T-helper 2 cell treated with Interferon-gamma antibody and Interleukin-4, amounts not matched to agents 5 μg/mL and 100 μg/mL, for 36 hours (primary cell): ENCODE measurements at regions not wholly inside any gene's neighbourhood (a gene's known extent, or its start where the extent isn't known, plus 50 kb on each side); places are given as distances from the start of the nearest gene placed in this dataset.

Experiments used
- DNase-seq: peaks from one replicate; pipeline ENCODE4 v3.0.0; 2021; ENCODE audit warnings: low spot score
- H3K27ac Mint-ChIP-seq: one replicate; pipeline ENCODE4 v1.8.0; 2021; ENCODE audit warnings: mild to moderate bottlenecking, mixed read lengths
- H3K27me3 Mint-ChIP-seq: one replicate; pipeline ENCODE4 v1.8.0; 2021; ENCODE audit warnings: low read depth, mixed read lengths
- H3K36me3 Mint-ChIP-seq: one replicate; pipeline ENCODE4 v1.8.0; 2021; ENCODE audit warnings: low read depth, mixed read lengths
- H3K4me1 Mint-ChIP-seq: one replicate; pipeline ENCODE4 v1.8.0; 2021; ENCODE audit warnings: low read depth, mixed read lengths
- H3K4me3 Mint-ChIP-seq: one replicate; pipeline ENCODE4 v1.8.0; 2022; ENCODE audit warnings: mild to moderate bottlenecking, moderate library complexity, mixed read lengths
- H3K9me3 Mint-ChIP-seq: one replicate; pipeline ENCODE4 v1.8.0; 2021; ENCODE audit warnings: mixed read lengths

GRCh38 chr5:124645396-124645795, 101.0 kb downstream of the ZNF608 start:
- H3K4me3 Mint-ChIP-seq = no peak overlapping the region

GRCh38 chr5:124644582-124644981, 101.9 kb downstream of the ZNF608 start:
- Mint-ChIP-seq H3K27me3 (peaks cover 71% of the 10 kb centered on the region), H3K27ac (no peak overlapping the region), H3K9me3 (peaks cover 3% of the 10 kb centered on the region), H3K4me3 (no peak overlapping the region), H3K4me1 (peaks cover 9% of the 10 kb centered on the region), H3K36me3 (no peaks in the 10 kb centered on the region)
- no peak for DNase-seq

More at GRCh38 chr5:124645396-124645795, 101.0 kb downstream of the ZNF608 start:
- no peak for DNase-seq
- Mint-ChIP-seq H3K9me3 (peaks cover 7% of the 10 kb centered on the region), H3K27ac (no peak overlapping the region), H3K4me1 (peaks cover 17% of the 10 kb centered on the region), H3K36me3 (no peaks in the 10 kb centered on the region), H3K27me3 (peaks cover 76% of the 10 kb centered on the region)

- Mint-ChIP-seq H3K36me3 (no peaks in the 10 kb centered on the region), H3K27ac (no peak overlapping the region), H3K27me3 (peaks cover 71% of the 10 kb centered on the region), H3K4me1 (peaks cover 5% of the 10 kb centered on the region), H3K4me3 (no peak overlapping the region), H3K9me3 (no peaks in the 10 kb centered on the region)
- no peak for DNase-seq
These were observed 102.3 kb downstream of the ZNF608 start for GRCh38 chr5:124644138-124644537.

GRCh38 chr5:124643336-124643735, 103.1 kb downstream of the ZNF608 start:
- H3K27ac Mint-ChIP-seq = no peak overlapping the region
- no peak for DNase-seq
- H3K27me3 Mint-ChIP-seq = peaks cover 65% of the 10 kb centered on the region
- no peak overlapping the region for H3K4me3 Mint-ChIP-seq
- peaks cover 2% of the 10 kb centered on the region for H3K4me1 Mint-ChIP-seq
- no peaks in the 10 kb centered on the region for H3K9me3 Mint-ChIP-seq
- H3K36me3 Mint-ChIP-seq = no peaks in the 10 kb centered on the region

- Mint-ChIP-seq H3K4me3 (no peak overlapping the region), H3K4me1 (peaks cover under 1% of the 10 kb centered on the region), H3K27me3 (peaks cover 53% of the 10 kb centered on the region), H3K9me3 (no peaks in the 10 kb centered on the region), H3K27ac (no peak overlapping the region), H3K36me3 (no peaks in the 10 kb centered on the region)
- DNase-seq = no peak
These were observed 104.3 kb downstream of the ZNF608 start for GRCh38 chr5:124642151-124642550.

GRCh38 chr5:124641154-124641792, 105.2 kb downstream of the ZNF608 start:
- Mint-ChIP-seq H3K27ac (no peak overlapping the region), H3K27me3 (peaks cover 44% of the 10 kb centered on the region)

GRCh38 chr5:124639095-124639665, 107.3 kb downstream of the ZNF608 start:
- DNase-seq = no peak
- H3K27me3 Mint-ChIP-seq = peaks cover 34% of the 10 kb centered on the region
- H3K4me3 Mint-ChIP-seq = no peak overlapping the region
- no peaks in the 10 kb centered on the region for H3K9me3 Mint-ChIP-seq
- H3K36me3 Mint-ChIP-seq = no peaks in the 10 kb centered on the region
- no peak overlapping the region for H3K27ac Mint-ChIP-seq
- no peaks in the 10 kb centered on the region for H3K4me1 Mint-ChIP-seq

More at GRCh38 chr5:124641154-124641792, 105.2 kb downstream of the ZNF608 start:
- no peaks in the 10 kb centered on the region for H3K9me3 Mint-ChIP-seq
- no peaks in the 10 kb centered on the region for H3K4me1 Mint-ChIP-seq
- H3K36me3 Mint-ChIP-seq = no peaks in the 10 kb centered on the region
- DNase-seq = no peak
- H3K4me3 Mint-ChIP-seq = no peak overlapping the region

GRCh38 chr5:124637011-124637410, 109.4 kb downstream of the ZNF608 start:
- H3K36me3 Mint-ChIP-seq = no peaks in the 10 kb centered on the region
- H3K4me1 Mint-ChIP-seq = no peaks in the 10 kb centered on the region
- H3K4me3 Mint-ChIP-seq = no peak overlapping the region
- H3K27ac Mint-ChIP-seq = no peak overlapping the region
- no peaks in the 10 kb centered on the region for H3K9me3 Mint-ChIP-seq
- peaks cover 18% of the 10 kb centered on the region for H3K27me3 Mint-ChIP-seq
- no peak for DNase-seq

GRCh38 chr5:124634741-124635323, 111.6 kb downstream of the ZNF608 start:
- Mint-ChIP-seq H3K4me3 (no peak overlapping the region), H3K9me3 (no peaks in the 10 kb centered on the region), H3K4me1 (no peaks in the 10 kb centered on the region), H3K36me3 (no peaks in the 10 kb centered on the region), H3K27me3 (peaks cover 3% of the 10 kb centered on the region), H3K27ac (no peak overlapping the region)
- no peak for DNase-seq

- H3K4me1 Mint-ChIP-seq = no peaks in the 10 kb centered on the region
These were observed 112.2 kb downstream of the ZNF608 start for GRCh38 chr5:124634228-124634739.

GRCh38 chr5:124633209-124633608, 113.2 kb downstream of the ZNF608 start:
- Mint-ChIP-seq H3K36me3 (no peaks in the 10 kb centered on the region), H3K4me1 (no peaks in the 10 kb centered on the region), H3K4me3 (no peak overlapping the region), H3K27me3 (no peaks in the 10 kb centered on the region), H3K27ac (no peak overlapping the region), H3K9me3 (no peaks in the 10 kb centered on the region)
- DNase-seq = no peak

More at GRCh38 chr5:124634228-124634739, 112.2 kb downstream of the ZNF608 start:
- Mint-ChIP-seq H3K4me3 (no peak overlapping the region), H3K9me3 (no peaks in the 10 kb centered on the region), H3K27me3 (peaks cover under 1% of the 10 kb centered on the region), H3K36me3 (no peaks in the 10 kb centered on the region), H3K27ac (no peak overlapping the region)
- no peak for DNase-seq

- H3K4me1 Mint-ChIP-seq = no peaks in the 10 kb centered on the region
- DNase-seq = no peak
- H3K9me3 Mint-ChIP-seq = no peaks in the 10 kb centered on the region
- H3K27me3 Mint-ChIP-seq = no peaks in the 10 kb centered on the region
- H3K27ac Mint-ChIP-seq = no peak overlapping the region
- no peaks in the 10 kb centered on the region for H3K36me3 Mint-ChIP-seq
- no peak overlapping the region for H3K4me3 Mint-ChIP-seq
These were observed 114.4 kb downstream of the ZNF608 start for GRCh38 chr5:124631874-124632550.

- H3K9me3 Mint-ChIP-seq = no peaks in the 10 kb centered on the region
- H3K36me3 Mint-ChIP-seq = no peaks in the 10 kb centered on the region
- H3K27me3 Mint-ChIP-seq = no peaks in the 10 kb centered on the region
- DNase-seq = no peak
- H3K4me3 Mint-ChIP-seq = no peak overlapping the region
- no peak overlapping the region for H3K27ac Mint-ChIP-seq
- H3K4me1 Mint-ChIP-seq = no peaks in the 10 kb centered on the region
These were observed 115.4 kb downstream of the ZNF608 start for GRCh38 chr5:124630767-124631704.
